ENCODE measurements at regions not wholly inside any gene's neighbourhood (a gene's known extent, or its start where the extent isn't known, plus 50 kb on each side); places are given as distances from the start of the nearest gene placed in this dataset. TPM values are rescaled to one million over a fixed set of nuclear protein-coding genes. Genes with fewer than 3 reads are reported as not detected.
"Not testable (repeated sequence)": the region's sequence is repeated elsewhere in the genome, so short reads cannot be mapped to it uniquely, and the experiment has no call there.

DNA sequence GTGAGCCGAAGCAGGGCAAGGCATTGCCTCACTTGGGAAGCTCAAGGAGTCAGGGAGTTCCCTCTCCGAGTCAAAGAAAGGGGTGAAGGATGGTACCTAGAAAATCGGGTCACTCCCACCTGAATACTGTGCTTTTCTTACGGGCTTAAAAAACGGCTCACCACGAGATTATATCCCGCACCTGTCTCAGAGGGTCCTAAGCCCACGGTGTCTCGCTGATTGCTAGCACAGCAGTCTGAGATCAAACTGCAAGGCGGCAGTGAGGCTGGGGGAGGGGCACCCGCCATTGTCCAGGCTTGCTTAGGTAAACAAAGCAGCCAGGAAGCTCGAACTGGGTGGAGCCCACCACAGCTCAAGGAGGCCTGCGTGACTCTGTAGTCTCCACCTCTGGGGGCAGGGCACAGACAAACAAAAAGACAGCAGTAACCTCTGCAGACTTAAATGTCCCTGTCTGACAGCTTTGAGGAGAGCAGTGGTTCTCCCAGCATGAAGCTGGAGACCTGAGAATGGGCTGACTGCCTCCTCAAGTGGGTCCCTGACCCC, 254.7 kb downstream of the FOXD4L6 start:
- ATAC-seq, H3K27ac Mint-ChIP-seq, H3K4me1 Mint-ChIP-seq, H3K36me3 Mint-ChIP-seq, H3K4me3 Mint-ChIP-seq, H3K27me3 Mint-ChIP-seq, DNase-seq, CTCF ChIA-PET: not testable (repeated sequence)
- H3K9me3 Mint-ChIP-seq (ENCODE audit: low read depth), result peaks cover 20% of the 10 kb centered on the region

DNA sequence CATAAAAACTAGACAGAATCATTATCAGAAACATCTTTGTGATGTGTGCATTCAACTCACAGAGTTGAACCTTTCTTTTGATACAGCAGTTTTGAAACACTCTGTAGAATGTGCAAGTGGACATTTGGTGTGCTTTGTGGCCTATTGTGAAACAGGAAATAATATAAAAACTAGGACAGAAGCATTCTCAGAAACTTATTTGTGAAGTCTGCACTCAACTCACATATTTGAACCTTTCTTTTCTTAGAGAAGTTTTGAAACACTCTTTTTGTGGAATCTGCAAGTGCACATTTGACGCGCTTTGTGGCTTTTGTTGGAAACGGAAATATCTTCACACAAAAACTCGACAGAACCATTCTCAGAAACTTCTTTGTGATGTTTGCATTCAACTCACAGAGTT, 260.0 kb downstream of the FOXD4L6 start:
- H3K36me3 Mint-ChIP-seq, H3K4me1 Mint-ChIP-seq, H3K27ac Mint-ChIP-seq, ATAC-seq, DNase-seq, H3K4me3 Mint-ChIP-seq, H3K27me3 Mint-ChIP-seq, CTCF ChIA-PET: not testable (repeated sequence)
- peaks cover 12% of the 10 kb centered on the region for H3K9me3 Mint-ChIP-seq (ENCODE audit: low read depth)

Small RNA genes lying in the stretch of these regions (microRNA-seq; reads per million reads assigned to microRNA genes)
- not detected for gene MIR1299

All from activated CD8-positive, alpha-beta memory T cell treated with anti-CD3 and anti-CD28 coated beads, Interleukin-2, amount 10 ng/mL, durations not matched to agents 7 days and 5 days (primary cell).